GM19099 (cell line): ENCODE measurements at regions not wholly inside any gene's neighbourhood (a gene's known extent, or its start where the extent isn't known, plus 50 kb on each side); places are given as distances from the start of the nearest gene placed in this dataset.

Experiments used
- POLR2A ChIP-seq: IDR thresholded peaks from 3 replicates; pipeline ENCODE4 v1.6.1; 2011; ENCODE audit warnings: low read depth; ENCODE audit not compliant: insufficient read length; ENCODE audit errors: extremely low read depth

DNA sequence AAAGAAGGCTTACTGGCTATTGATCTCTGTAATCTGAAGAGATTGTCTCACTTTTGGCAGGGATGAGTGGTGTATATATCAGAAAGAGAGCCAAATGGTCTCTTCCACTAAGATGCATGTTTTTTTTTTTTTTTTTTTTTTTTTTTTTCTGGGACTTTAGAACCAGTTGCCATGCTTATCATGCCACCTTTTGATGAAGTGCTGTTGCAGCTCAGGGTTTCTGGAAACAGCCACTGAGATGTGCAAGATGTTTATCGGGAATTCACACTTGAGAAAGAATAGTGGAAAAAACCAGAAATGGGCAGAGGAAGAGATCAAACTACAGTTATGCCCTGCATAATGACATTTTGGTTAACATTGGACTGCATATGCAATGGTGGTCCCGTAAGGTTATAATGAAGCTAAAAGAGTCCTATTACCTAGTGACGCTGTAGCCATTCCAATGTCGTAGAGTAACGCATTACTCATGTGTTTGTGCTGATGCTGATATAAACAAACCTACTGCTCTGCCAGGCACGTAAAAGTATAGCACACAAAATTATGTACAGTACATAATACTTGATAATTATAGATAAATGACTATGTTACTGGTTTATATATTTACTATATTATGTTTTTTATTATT lies 121.0 kb downstream of the KLF5 start:
- no peak for TF ChIP-seq POLR2A

DNA sequence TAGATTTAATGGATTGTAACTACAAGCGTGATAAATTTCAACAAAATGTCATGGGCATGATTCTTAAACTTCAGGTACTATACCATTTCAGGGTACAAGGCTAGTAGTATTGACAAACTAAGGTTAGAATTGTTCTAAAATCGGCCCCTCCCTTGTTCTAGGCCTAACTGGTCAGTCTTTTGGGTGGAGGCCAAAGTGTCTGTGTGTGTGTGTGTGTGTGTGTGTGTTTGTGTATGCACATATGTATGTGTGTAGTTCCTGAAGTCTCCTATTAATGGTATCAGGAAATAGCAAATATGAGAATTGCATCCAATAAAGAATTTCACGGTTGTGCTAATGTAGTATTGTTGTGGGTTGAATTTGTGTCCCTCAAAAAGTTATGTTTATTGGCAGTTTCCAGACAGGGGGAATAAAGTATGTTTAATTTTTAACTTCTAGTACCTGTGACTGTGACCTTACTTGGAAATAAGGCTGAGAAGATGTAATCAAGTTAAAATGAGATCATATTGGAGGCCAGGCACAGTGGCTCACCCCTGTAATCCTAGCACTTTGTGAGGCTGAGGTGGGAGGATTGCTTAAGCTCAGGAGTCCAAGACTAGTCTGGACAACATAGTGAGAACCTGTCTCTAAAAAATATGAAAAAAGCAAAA lies 119.2 kb downstream of the KLF5 start:
- no peak for TF ChIP-seq POLR2A

DNA sequence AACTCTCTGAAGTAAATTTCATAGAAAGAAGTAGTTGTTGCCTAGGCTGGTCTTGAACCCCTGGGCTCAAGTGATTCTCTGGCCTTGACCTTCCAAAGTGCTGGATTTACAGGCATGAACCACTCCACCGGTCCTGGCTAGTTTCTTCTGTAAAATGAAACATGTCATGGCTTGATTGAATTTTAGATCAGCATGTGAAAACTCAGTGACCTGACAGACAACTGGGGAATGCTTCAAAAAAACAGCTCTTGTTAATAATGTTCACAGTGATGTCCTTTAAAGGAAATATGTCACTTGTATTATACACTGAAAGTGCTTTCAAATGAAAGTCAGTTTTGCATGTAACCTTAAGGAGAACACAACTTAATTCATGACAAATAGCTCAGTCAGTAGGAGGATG lies 118.2 kb downstream of the KLF5 start:
- TF ChIP-seq POLR2A, result no peak

DNA sequence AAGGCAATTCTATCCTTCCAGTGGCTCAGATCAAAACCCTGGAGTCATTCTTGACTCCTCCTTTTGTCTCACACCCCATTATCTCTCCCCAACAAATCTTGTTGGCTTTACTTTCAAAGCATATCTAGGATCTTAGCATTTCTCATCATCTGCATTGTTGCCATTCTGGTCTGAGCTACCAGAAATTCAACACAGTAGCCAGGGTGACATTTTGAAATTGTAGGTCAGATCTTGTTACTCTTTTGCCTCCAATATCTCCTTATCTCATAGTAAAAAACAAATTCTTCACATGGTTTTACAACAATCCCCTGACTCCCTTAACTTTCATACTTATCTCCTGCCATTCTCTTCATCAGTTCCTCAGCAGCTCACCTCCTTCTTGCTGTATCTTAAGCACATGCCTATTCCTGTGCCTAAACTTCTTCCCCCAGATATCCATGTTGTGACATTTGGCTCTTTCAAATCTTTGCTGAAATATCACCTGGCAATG lies 115.8 kb downstream of the KLF5 start:
- TF ChIP-seq POLR2A, result no peak

DNA sequence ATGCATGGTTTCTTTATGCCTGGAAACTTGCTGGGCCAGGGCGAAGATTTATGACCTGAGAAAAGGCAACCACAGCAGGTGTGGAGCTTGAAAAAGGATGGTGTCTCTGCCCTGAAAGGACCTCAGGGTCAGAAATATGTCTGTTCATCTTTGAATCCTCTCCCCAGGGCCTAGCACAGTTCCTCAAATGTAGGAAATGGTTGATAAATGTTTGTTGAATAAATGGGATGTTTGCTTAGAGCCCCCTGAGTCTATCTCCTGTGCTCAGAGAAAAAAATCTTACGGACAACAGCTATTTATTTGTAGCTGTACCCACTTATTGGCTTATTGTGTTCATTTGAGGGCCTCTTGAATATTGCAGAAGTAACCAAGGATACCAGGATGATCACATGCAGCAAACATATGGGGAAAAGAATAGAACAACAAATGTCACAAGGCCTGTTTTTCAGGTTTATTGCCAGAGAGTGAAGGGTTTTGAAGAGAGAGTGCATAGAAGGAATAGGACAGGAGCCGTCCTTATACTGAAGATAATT lies 114.5 kb downstream of the KLF5 start:
- no peak for TF ChIP-seq POLR2A

DNA sequence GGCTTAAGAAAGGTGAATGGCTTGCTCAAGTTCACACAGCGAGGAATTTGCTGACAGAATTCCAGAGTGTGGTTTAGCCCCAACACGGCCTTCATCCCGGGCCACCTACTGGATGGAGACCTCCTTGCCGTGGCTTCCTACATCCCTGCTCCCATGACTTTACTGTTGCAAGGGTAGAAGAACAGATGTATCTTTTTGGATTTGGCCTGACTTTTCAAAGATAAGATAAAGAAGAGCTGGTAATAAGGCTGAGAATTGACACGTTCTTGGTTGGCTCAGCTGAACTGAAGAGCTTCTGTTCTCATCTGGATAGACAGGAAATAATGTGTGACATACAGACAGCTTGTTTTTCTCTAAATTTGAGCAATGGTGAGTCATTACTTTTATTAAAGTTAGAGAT lies 113.1 kb downstream of the KLF5 start:
- TF ChIP-seq POLR2A, result no peak

DNA sequence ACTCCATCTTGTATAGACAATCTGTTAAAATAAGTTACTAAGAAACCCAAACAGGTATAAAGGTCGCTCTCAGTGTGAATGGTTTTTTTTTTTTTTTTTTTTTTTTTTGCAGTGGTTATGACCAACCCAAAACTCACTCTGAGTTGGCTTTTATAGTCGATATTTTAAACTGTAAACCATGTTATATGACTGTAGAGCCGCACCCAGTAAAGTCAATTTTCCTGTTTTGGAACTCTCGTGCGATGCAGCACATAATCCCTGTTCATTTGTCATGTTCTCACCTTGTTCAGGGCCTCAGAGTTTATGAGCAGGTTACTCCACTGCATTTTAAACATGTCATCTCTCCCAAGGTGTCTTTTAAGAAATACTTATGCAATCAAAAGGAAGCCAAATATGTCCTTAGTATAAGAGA lies 112.5 kb downstream of the KLF5 start:
- TF ChIP-seq POLR2A, result no peak

- no peak for TF ChIP-seq POLR2A
Measured at GRCh38 chr13:73169971-73170370, 111.2 kb downstream of the KLF5 start.

DNA sequence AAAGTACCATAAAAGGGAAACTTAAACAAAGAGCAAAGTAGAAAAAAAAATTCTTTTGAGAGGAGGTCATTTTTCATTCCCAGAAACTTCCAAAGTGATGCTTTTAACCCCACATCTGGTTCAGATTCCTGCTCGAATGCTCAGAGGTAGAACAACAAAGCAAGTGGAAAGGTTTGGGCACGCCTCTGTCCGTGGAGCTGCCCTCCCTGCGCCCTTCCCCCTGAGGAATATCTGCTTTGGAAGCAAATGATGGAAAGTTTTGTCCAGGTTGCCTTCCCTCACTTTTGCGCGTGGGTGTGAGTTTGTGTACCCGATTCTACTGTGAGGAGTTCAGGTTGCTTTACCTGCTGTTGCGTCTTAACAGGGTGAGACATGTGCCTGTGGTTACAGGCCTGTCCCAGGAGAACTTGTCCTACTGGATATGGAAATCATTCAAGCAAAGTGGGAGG lies 110.2 kb downstream of the KLF5 start:
- no peak for TF ChIP-seq POLR2A

DNA sequence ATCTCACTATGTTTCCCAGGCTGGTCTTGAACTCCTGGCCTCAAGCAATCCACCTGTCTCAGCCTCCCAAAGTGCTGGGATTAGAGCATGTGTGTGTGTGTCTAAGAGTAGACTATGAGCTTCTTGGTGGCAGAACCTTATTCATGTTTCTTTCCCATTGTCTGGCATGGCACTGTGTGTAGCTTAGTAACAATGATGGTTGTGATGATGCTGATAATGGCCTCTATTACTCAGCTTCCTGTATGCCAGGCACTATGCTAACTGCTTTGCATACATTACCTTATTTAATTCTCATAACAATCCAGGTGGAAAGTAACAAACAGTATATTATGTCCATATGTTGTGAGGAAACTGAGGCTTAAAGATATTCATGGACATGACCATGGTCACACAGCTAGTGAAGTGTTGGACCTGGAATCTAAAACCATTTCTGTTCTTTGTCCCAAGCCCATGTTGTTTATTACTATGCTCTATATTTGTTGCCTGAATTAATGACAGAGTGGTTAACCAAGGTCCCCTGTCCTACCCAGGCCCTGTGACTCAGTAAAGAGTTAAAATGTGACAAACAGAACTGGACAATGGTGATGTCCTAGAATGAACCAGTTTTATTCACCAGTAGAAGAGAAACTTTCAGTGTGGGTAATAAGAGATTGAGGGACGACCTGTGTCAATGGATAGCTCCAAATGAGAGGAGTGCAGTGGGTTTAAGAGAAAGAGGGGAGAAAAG lies 109.6 kb downstream of the KLF5 start:
- TF ChIP-seq POLR2A, result no peak

GRCh38 chr13:73167028-73167820 lies 108.4 kb downstream of the KLF5 start:
- TF ChIP-seq POLR2A, result no peak

- TF ChIP-seq POLR2A, result no peak
Measured at GRCh38 chr13:73166204-73166603, 107.4 kb downstream of the KLF5 start.

DNA sequence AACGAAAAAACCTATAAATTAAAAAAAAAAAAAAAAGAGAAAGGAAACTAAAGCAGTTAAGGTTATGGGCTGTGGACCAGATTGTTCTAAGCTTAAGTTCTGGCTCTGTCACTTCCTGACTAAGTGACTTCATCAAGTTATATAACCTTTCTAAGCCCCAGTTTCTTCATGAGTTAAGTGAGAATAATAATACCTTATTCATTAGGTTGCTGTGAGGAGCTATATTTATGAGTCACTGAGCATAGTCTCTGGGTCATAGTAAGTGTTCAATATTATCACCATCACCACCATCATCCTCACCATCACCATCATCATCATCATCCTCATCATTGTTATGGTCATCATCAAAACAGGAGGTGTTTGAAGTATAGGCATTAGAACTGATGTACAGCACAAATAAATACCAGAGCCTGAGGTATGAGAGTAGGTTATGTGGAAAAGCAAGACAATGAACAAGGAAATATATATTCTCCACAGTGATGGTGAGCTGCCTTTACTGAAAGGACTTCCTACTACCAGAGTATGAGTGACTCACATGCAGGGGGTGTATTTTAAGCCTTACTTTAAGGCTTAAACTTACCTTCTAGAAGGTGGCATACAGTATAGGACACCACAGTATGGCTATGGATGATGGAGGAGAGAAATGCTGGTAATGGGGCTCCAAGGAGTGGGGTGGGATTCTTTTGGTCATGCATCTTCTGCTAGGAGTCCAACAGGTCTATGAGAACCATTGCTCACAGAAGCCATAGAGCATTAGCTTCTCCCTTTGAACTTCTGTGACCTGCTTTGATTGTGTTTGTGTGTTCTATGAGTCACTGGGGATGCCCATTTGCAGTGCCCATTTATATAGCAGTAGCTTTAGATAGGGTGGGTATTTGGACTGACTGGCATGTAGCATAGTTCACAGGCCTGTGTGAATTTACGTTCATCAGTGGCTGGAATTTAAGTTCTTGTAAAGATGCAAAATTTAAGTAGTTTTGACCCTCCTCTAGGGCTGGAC lies 104.4 kb downstream of the KLF5 start:
- TF ChIP-seq POLR2A, result no peak

DNA sequence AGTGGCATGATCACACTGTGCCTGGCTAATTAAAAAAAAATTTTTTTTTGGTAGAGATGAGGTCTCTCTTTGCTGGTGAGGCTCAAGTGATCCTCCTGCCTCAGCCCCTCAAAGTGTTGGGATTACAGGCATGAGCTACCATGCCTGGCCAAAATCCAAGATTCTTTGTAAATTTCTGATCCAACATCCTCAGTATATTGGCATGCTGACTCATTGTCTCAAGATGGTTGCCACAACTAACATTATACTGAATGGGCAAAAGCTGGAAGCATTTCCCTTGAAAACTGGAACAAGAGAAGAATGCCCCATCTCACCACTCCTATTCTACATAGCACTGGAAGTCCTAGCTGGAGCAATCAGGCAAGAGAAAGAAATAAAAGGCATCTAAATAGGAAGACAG lies 100.0 kb downstream of the KLF5 start:
- TF ChIP-seq POLR2A, result no peak
